Astrocyte of the spinal cord (primary cell): ENCODE measurements at regions not wholly inside any gene's neighbourhood (a gene's known extent, or its start where the extent isn't known, plus 50 kb on each side); places are given as distances from the start of the nearest gene placed in this dataset.

ENCODE experiments used
- DNase-seq: peaks from one replicate; pipeline ENCODE4 v3.0.0; 2011; ENCODE audit warnings: low read depth, low spot score
- H3K4me3 ChIP-seq: 2 replicates; pipeline ENCODE4 v1.5.1; 2011; ENCODE audit warnings: low read depth, mild to moderate bottlenecking, low read length, moderate library complexity
- CTCF ChIP-seq: IDR thresholded peaks from 2 replicates; pipeline ENCODE4 v1.5.1; 2012; ENCODE audit warnings: low read depth, mild to moderate bottlenecking, low read length, inconsistent platforms
- in situ Hi-C: cut with HindIII; loops from 2 replicates; pipeline ENCODE4 v1.10.0; 2017; ENCODE audit warnings: low sequenced_read_pairs

GRCh38 chr5:110027527-110028322 lies 338.0 kb downstream of the MAN2A1 start:
- no peak for TF ChIP-seq CTCF
- no peak for DNase-seq
- H3K4me3 ChIP-seq, result no peak overlapping the region
- in situ Hi-C loops, result no loop called here

- in situ Hi-C loops, result no loop called here
- TF ChIP-seq CTCF, result no peak
- no peak overlapping the region for H3K4me3 ChIP-seq
- no peak for DNase-seq
These were observed 341.8 kb downstream of the MAN2A1 start for GRCh38 chr5:110031402-110032140.

- DNase-seq, result no peak
- no peak overlapping the region for H3K4me3 ChIP-seq
- in situ Hi-C loops, result no loop called here
- no peak for TF ChIP-seq CTCF
These were observed 342.6 kb downstream of the MAN2A1 start for GRCh38 chr5:110032376-110032775.

DNA sequence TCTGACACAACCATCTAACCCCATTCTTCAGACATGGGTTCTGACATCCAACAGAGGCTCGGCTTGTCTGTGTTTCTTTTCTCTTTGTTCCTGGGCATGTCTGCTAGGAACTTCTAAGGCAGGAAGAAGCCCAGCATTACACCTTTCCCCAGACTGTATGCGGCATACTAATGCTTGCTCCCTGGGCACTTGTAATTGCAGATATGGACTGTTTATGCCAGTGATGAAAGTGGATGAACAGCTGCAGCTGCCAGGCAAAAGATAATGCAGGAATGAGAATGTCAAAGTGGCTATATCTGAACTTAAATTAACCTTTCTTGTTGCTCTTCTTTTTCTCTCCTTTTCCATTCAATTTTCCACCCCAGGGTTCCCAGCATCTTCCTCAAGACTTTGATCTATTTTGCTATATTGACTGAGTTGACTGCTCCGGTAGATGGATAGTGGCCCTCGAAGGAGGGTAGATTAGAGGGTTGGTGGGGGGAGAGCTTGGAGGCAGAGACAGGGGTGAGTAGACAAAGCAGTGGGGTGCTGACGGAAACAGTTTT lies 344.4 kb downstream of the MAN2A1 start:
- no peak for TF ChIP-seq CTCF
- no peak for DNase-seq
- in situ Hi-C loops, result no loop called here
- no peak overlapping the region for H3K4me3 ChIP-seq

- peak; percentile 65 for DNase-seq
- H3K4me3 ChIP-seq, result no peak overlapping the region
- in situ Hi-C loops, result no loop called here
- TF ChIP-seq CTCF, result no peak
These were observed 348.7 kb downstream of the MAN2A1 start for GRCh38 chr5:110038297-110038997.

DNA sequence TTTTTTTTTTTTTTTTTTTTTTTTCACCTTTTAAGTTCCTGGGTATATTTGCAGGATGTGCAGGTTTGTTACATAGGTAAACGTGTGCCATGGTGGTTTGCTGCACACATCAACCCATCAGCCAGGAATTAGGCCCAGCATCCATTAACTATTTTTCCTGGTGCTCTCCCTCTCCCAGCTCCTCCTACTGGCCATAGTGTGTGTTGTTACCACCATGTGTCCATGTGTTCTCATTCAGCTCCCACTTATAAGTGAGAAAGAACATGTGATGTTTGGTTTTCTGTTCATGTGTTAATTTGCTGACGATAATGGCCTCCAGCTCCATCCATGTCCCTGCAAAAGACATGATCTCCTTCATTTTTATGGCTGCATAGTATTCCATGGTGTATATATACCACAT lies 350.5 kb downstream of the MAN2A1 start:
- no peak for DNase-seq
- H3K4me3 ChIP-seq, result no peak overlapping the region
- peak; percentile 16 for TF ChIP-seq CTCF
- in situ Hi-C loops, result no loop called here
